SH-SY5Y (cell line): ENCODE measurements at regions not wholly inside any gene's neighbourhood (a gene's known extent, or its start where the extent isn't known, plus 50 kb on each side); places are given as distances from the start of the nearest gene placed in this dataset.

Experiments
- GATA2 ChIP-seq: IDR thresholded peaks from 2 replicates; pipeline ENCODE4 v1.6.1; 2011; ENCODE audit warnings: mild to moderate bottlenecking, low read depth, low read length
- GATA3 ChIP-seq: IDR thresholded peaks from 2 replicates; pipeline ENCODE4 v1.6.1; 2011; ENCODE audit warnings: low read depth, mild to moderate bottlenecking, low read length, moderate library complexity

GRCh38 chr1:60921175-60921574 is 161.2 kb upstream of the NFIA start:
- TF ChIP-seq GATA2 (no peak), GATA3 (no peak)

GRCh38 chr1:60920561-60920960 is 161.8 kb upstream of the NFIA start:
- no peak for TF ChIP-seq GATA3
- TF ChIP-seq GATA2: no peak

- no peak for TF ChIP-seq GATA3
- TF ChIP-seq GATA2: no peak
Observed at GRCh38 chr1:60918867-60919266, 163.5 kb upstream of the NFIA start.

GRCh38 chr1:60916906-60917305 is 165.5 kb upstream of the NFIA start:
- TF ChIP-seq GATA2 (no peak), GATA3 (no peak)

GRCh38 chr1:60916199-60916598 is 166.2 kb upstream of the NFIA start:
- no peak for TF ChIP-seq GATA3
- no peak for TF ChIP-seq GATA2

GRCh38 chr1:60915441-60915840 is 166.9 kb upstream of the NFIA start:
- no peak for TF ChIP-seq GATA2
- TF ChIP-seq GATA3: no peak

- TF ChIP-seq GATA3 (no peak), GATA2 (no peak)
Observed at GRCh38 chr1:60914982-60915381, 167.4 kb upstream of the NFIA start.

- TF ChIP-seq GATA3: no peak
- no peak for TF ChIP-seq GATA2
Observed at GRCh38 chr1:60913039-60913438, 169.3 kb upstream of the NFIA start.

- no peak for TF ChIP-seq GATA2
- no peak for TF ChIP-seq GATA3
Observed at GRCh38 chr1:60911966-60912697, 170.2 kb upstream of the NFIA start.

- no peak for TF ChIP-seq GATA2
- no peak for TF ChIP-seq GATA3
Observed at GRCh38 chr1:60908159-60908558, 174.2 kb upstream of the NFIA start.

GRCh38 chr1:60906526-60906925 is 175.8 kb upstream of the NFIA start:
- TF ChIP-seq GATA2 (no peak), GATA3 (no peak)

GRCh38 chr1:60906039-60906438 is 176.3 kb upstream of the NFIA start:
- TF ChIP-seq GATA3 (no peak), GATA2 (no peak)

GRCh38 chr1:60904099-60904851 is 178.1 kb upstream of the NFIA start:
- TF ChIP-seq GATA2 (no peak), GATA3 (no peak)

- no peak for TF ChIP-seq GATA3
Observed at GRCh38 chr1:60903591-60903990, 178.8 kb upstream of the NFIA start.

GRCh38 chr1:60899464-60899863 is 182.9 kb upstream of the NFIA start:
- TF ChIP-seq GATA3: peak; percentile 56; the same call in 1 of the 2 replicates
- TF ChIP-seq GATA2: peak; percentile 40; the same call in 1 of the 2 replicates

GRCh38 chr1:60898987-60899386 is 183.4 kb upstream of the NFIA start:
- no peak for TF ChIP-seq GATA2
- TF ChIP-seq GATA3: no peak
